ENCODE measurements at regions not wholly inside any gene's neighbourhood (a gene's known extent, or its start where the extent isn't known, plus 50 kb on each side); places are given as distances from the start of the nearest gene placed in this dataset.
"Not testable (repeated sequence)": the region's sequence is repeated elsewhere in the genome, so short reads cannot be mapped to it uniquely, and the experiment has no call there.

DNA sequence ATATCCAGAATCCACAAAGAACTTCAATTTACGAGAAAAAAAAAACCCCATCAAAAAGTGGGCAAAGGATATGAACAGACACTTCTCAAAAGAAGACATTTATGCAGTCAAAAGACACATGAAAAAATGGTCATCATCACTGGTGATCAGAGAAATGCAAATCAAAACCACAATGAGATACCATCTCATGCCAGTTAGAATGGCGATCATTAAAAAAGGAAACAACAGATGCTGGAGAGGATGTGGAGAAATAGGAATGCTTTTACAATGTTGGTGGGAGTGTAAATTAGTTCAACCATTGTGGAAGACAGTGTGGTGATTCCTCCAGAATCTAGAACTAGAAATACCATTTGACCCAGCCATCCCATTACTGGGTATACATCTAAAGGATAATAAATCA is 419.9 kb upstream of the DDI1 start:
- H3K4me1 ChIP-seq; H3K9me3 ChIP-seq; H3K36me3 ChIP-seq; H3K4me3 ChIP-seq; H3K27ac ChIP-seq; H3K27me3 ChIP-seq; intact Hi-C loops (cut with DNase I; ENCODE audit: low total_unique reads); DNase-seq (ENCODE audit: low spot score in 2 of 2): not testable (repeated sequence)

DNA sequence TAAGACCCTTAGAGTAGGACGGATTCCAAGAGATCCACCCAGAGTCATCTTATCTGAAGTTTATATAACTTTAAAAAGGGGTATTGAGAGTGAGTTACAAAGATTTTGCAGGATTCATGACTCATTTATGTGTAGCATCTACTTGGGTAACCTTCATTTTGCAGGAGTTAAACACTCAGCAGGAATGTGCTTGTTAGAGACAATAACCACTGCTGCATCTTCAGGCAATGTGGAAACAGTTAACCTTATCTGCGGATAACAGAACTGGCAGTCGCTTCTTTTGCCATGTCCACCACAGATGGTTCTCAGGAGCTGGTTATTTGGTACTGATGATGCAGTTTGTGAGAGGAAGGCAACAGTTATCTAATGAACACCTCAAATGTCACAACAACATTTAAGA is 417.9 kb upstream of the DDI1 start:
- Histone ChIP-seq H3K36me3 (no peaks in the 10 kb centered on the region), H3K9me3 (no peaks in the 10 kb centered on the region), H3K4me1 (no peaks in the 10 kb centered on the region), H3K4me3 (no peak overlapping the region), H3K27me3 (no peaks in the 10 kb centered on the region), H3K27ac (no peak overlapping the region)
- no peak for DNase-seq (ENCODE audit: low spot score in 2 of 2)
- intact Hi-C loops (cut with DNase I; ENCODE audit: low total_unique reads): no loop called here
- TF ChIP-seq POLR2A (IDR thresholded peaks at IDR 0.05): no peak
- TF ChIP-seq POLR2AphosphoS5 (IDR thresholded peaks at IDR 0.05): no peak
- TF ChIP-seq, protein P1, sequence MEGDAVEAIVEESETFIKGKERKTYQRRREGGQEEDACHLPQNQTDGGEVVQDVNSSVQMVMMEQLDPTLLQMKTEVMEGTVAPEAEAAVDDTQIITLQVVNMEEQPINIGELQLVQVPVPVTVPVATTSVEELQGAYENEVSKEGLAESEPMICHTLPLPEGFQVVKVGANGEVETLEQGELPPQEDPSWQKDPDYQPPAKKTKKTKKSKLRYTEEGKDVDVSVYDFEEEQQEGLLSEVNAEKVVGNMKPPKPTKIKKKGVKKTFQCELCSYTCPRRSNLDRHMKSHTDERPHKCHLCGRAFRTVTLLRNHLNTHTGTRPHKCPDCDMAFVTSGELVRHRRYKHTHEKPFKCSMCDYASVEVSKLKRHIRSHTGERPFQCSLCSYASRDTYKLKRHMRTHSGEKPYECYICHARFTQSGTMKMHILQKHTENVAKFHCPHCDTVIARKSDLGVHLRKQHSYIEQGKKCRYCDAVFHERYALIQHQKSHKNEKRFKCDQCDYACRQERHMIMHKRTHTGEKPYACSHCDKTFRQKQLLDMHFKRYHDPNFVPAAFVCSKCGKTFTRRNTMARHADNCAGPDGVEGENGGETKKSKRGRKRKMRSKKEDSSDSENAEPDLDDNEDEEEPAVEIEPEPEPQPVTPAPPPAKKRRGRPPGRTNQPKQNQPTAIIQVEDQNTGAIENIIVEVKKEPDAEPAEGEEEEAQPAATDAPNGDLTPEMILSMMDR (IDR thresholded peaks at IDR 0.05): no peak

DNA sequence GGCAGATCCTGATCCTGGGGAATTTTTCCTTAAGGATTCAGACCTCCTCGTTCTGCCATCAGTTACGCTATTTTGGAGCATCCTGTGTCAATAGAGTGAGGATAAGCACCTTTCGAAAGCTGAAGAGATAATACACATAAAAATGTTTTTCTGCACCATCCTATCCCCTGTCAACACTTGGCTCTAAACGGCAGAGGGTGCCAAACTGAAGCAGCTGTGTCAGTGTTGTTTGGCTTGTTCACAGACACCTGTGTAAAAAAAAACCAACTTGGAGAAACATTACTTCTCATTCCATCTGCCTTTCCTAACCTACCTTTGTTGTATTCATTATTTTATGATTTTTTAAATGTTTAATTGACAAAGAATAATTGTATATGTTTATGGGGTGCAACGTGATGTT is 417.0 kb upstream of the DDI1 start:
- TF ChIP-seq, protein P1 (IDR thresholded peaks at IDR 0.05): no peak
- TF ChIP-seq POLR2A (IDR thresholded peaks at IDR 0.05) (no peak), POLR2AphosphoS5 (IDR thresholded peaks at IDR 0.05) (no peak)
- Histone ChIP-seq H3K27me3 (no peaks in the 10 kb centered on the region), H3K4me3 (no peak overlapping the region), H3K27ac (no peak overlapping the region), H3K4me1 (no peaks in the 10 kb centered on the region), H3K9me3 (no peaks in the 10 kb centered on the region), H3K36me3 (no peaks in the 10 kb centered on the region)
- intact Hi-C loops (cut with DNase I; ENCODE audit: low total_unique reads): no loop called here
- no peak for DNase-seq (ENCODE audit: low spot score in 2 of 2)

DNA sequence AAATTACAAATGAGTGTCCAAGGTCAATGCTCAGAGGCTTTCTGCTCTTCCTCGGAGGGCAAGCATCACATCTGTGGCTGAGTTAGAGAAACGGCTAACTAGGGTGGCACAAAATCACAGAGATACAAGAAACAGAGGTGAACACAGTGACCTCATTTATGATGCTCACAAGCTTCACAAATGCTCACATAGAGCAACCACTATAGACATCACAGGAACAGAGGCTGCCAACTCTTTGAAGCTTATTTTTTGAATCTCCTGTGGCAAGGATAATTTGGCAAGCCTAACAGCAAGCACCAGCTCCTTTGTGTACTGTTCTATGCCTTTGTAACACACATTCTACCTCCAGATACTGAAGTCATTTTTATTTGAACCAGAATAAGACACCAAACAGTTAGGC is 416.5 kb upstream of the DDI1 start:
- Histone ChIP-seq H3K27me3 (no peaks in the 10 kb centered on the region), H3K4me3 (no peak overlapping the region), H3K9me3 (no peaks in the 10 kb centered on the region), H3K27ac (no peak overlapping the region), H3K36me3 (no peaks in the 10 kb centered on the region), H3K4me1 (no peaks in the 10 kb centered on the region)
- intact Hi-C loops (cut with DNase I; ENCODE audit: low total_unique reads): no loop called here
- TF ChIP-seq, protein P1 (IDR thresholded peaks at IDR 0.05): no peak
- TF ChIP-seq POLR2AphosphoS5 (IDR thresholded peaks at IDR 0.05) (no peak), POLR2A (IDR thresholded peaks at IDR 0.05) (no peak)
- DNase-seq (ENCODE audit: low spot score in 2 of 2): no peak

DNA sequence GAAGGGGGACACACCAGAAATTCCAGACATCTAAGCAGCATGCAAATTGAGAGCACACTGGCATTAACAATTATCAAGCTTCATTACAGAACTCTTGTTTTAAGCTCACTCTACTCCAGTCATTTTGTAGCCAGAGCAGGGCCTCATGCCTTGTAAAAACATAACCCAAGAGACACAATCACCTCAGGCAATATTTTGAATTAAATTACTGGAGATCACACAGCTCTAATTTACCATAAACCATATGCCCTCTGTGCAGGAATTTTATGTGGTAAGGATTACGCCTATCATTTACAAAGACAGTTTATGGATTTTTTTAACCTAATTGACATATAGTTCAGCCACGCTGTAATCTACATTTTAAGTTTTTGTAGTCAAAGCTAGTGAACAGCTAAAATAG is 414.1 kb upstream of the DDI1 start:
- no peak for TF ChIP-seq POLR2A (IDR thresholded peaks at IDR 0.05)
- TF ChIP-seq, protein P1 (IDR thresholded peaks at IDR 0.05): no peak
- TF ChIP-seq POLR2AphosphoS5 (IDR thresholded peaks at IDR 0.05): no peak
- no peaks in the 10 kb centered on the region for H3K27me3 ChIP-seq
- H3K4me1 ChIP-seq: no peaks in the 10 kb centered on the region
- H3K4me3 ChIP-seq: no peak overlapping the region
- no peak for DNase-seq (ENCODE audit: low spot score in 2 of 2)
- no peak overlapping the region for H3K27ac ChIP-seq
- intact Hi-C loops (cut with DNase I; ENCODE audit: low total_unique reads): no loop called here
- no peaks in the 10 kb centered on the region for H3K36me3 ChIP-seq
- H3K9me3 ChIP-seq: no peaks in the 10 kb centered on the region

DNA sequence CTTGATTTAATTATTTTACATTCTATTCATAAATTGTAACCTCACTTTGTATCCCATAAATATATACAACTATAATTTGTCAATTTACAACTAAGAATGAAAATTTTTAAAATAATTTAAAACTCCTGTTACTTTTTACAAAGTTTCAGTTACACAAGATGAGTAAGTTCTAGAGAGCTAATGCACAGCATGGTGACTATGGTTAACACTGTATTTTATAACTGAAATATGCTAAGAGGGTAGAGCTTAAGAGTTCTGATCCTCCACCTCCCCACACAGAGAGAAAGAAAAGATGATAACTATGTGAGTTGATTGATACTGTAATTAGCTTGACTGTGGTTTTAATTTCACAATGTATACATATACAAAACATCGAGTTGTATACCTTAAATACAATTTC is 412.5 kb upstream of the DDI1 start:
- no peak for DNase-seq (ENCODE audit: low spot score in 2 of 2)
- intact Hi-C loops (cut with DNase I; ENCODE audit: low total_unique reads): no loop called here

More for the DNA sequence above, 412.5 kb upstream of the DDI1 start:
- no peaks in the 10 kb centered on the region for H3K27me3 ChIP-seq
- TF ChIP-seq, protein P1 (IDR thresholded peaks at IDR 0.05): no peak
- TF ChIP-seq POLR2AphosphoS5 (IDR thresholded peaks at IDR 0.05): no peak
- TF ChIP-seq POLR2A (IDR thresholded peaks at IDR 0.05): no peak
- H3K27ac ChIP-seq: no peak overlapping the region
- no peak overlapping the region for H3K4me3 ChIP-seq
- no peaks in the 10 kb centered on the region for H3K9me3 ChIP-seq
- H3K36me3 ChIP-seq: no peaks in the 10 kb centered on the region
- H3K4me1 ChIP-seq: no peaks in the 10 kb centered on the region
